Stimulated activated CD4-positive, alpha-beta T cell treated with anti-CD3 and anti-CD28 coated beads, Interleukin-2, amount 100 ng/mL, for 24 hours (primary cell): ENCODE measurements at regions not wholly inside any gene's neighbourhood (a gene's known extent, or its start where the extent isn't known, plus 50 kb on each side); places are given as distances from the start of the nearest gene placed in this dataset.
"Not testable (repeated sequence)": the region's sequence is repeated elsewhere in the genome, so short reads cannot be mapped to it uniquely, and the experiment has no call there.

Experiments used
- DNase-seq, 2 donors: peaks; one replicate each; pipeline ENCODE4 v3.0.0-alpha.2; 2020

DNA sequence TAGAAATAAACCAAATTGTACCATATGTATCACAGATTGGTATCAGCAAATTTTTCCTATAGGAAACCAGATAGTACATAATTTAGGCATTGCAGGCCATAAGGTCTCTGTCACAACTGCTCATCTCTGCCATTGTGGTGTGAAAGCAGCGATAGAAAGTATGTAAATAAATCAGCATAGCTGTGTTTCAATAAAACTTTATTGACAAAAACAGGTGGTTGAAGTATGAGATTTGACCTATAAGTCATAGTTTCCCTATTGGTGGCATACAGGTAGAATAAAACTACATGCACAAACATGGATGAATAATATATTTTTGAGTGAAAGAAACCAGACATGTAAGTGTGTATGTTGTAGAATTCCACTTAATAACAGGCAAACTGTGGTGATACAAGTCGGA lies 1454.9 kb downstream of the REEP3 start:
- no peak for DNase-seq

DNA sequence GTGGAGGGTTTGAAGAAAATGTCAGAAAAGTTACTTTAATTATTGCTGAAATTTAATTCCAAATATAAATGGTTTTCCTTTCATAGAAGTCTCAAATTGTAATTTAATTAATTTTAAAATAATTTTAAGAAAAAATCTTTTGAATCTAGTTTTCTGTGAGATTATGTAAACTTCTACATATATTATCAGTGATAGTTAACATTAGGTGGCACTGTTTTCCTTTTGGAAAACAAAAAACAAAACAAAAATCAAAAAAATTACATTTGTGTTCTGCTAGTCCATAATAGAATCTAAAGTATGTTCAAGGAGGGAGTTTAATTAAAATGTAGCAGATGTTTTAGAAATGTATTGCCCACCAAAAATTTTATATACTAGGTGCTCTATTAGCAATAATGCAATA lies 1456.7 kb downstream of the REEP3 start:
- no peak for DNase-seq

DNA sequence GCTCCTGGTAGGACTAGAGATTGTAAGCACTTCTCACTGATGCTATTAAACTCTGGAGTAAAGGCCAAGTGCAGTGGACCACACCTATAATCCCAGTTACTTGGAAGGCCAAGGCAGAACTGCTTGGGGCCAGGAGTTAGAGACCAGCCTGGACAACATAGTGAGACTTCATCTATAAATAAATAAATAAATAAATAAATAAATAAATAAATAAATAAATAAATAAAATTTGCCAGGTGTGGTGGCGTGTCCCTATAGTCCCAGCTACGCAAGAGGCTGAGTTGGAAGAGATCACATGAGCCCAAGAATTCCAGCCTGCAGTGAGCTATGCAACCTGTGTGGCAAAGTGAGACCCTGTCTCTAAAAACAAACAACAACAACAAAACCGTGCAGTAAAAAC lies 1475.7 kb downstream of the REEP3 start:
- DNase-seq: no peak

DNA sequence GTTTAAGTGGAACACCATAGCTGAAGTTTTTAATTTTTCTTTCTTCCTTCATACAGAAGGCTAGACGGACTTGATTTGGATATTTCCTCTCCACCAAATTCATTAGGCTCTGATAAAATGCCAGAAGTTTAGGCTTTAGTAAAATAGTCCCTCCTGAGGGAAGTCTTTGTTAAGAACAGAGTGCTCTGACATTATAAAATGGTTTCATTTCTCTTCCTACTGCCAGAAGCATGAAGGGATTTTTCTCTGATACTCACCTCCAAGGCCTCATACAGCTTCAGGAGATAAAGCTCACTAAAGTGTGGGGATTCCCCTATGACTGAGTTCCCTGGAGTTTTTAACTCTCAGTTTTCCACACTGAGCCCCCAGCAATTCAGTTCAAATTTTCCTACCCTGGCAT lies 1489.6 kb downstream of the REEP3 start:
- DNase-seq: no peak

DNA sequence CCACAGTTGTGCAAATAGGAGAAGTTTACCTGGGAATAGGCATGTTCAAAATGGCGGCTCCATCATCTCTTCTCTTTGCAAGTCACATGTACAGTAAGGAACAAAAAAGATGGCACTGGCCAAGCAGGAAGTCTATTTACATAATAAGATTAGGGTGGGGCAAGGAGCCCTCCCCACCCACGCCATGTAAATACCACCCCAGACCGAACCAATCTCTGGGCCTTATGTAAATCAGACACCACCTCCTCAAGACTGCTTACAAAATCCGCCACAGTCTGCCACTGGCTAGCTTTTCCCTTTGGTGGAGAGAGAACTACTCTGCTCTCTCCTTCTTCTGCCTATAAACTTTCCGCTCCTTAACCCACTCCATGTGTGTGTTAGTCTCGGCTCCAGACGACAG lies 1496.3 kb downstream of the REEP3 start:
- DNase-seq: no peak

DNA sequence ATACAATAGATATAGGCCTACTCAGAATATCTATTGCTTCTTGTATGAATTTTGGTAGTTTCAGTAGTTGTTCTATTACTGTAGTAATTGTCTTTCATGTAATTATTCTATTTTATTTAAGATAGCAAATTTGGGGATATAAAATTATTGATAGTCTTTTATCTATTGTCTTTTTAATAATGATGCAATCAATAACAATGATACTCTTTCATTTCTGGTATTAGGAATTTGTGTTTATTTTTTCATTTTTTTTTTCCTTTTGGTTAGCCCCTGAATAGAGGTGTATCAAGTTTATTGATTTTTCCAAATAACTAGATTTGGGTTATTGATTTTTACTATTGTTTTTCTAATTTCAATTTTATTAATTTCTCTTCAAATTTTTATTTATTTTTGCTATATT lies 1503.7 kb downstream of the REEP3 start:
- DNase-seq: no peak

DNA sequence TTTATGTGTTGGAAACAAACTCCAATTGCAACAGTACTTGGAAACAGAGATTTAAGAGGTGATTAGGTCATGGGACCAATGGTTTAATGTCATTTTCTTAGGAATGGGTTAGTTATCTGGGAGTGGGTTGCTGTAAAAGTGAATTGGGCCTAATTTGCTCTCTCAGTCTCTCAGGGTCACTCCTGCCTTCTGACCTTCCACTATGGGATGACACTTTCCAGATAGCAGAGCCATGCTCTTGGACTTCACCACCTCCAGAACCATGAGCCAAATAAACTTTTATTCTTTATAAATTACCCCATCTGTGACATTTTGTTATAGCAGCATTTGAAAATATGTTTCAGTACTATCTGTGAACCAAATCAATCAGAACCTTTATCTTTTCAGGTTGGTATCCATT lies 1509.1 kb downstream of the REEP3 start:
- no peak for DNase-seq

DNA sequence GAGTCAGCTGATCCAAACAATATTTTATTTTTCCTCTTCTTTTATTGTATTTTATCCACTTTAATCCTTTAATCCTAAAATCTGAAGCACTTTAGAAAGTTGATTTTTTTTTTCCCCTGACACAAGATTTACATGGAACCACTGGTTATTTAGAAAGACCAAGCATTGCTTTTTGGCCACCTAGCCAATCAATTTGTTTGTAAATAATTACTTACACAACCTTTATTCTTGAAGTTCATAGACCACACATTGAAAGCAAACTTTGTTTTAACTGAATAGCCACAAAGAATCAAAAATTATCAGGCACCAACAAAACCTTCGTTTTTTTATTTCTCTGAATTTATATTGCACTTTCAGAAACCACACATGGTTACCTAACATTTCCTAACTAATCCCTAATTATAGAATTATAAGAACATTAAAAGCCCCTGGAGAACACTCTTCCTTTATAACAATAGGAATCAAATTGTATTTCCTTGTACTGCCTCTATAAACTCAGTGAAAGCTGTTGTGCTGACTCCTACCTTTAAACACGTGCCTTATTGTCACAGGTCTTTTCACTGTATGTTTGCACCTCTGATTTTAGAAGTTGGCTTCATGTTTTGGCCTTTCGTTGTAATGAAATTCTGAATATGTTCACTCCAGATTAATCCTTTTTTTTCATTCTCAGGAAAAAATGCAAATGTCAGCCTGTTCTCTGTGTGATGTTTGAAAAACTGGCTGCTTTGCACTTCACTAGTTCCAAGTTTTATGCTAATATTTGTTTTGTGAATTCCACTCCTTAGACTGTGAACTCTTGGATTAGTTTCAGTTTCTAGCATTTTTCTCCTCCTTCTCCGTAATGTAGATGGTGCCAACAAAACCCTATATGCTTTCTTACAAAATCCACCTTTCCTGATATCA lies 1511.9 kb downstream of the REEP3 start:
- no peak for DNase-seq

DNA sequence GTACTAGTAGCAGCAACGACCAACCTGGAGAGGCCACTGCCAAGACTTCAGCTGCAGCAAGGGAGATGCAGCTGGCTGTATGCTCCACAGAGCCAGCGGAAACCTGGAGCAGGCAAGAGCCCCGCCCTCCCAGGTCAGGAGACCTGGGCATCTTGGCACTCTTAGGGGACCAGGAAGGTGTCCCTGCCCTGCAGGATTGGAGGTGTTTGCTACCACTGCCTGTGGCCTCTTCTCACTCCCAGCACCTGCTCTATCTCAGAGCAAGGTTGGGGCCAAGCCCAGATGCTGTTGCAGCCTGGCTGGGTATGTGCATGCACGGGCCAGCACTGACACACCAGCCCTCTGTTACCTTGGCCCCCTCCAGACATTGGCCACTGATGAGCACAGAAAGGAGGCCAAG lies 1512.8 kb downstream of the REEP3 start:
- DNase-seq: no peak

DNA sequence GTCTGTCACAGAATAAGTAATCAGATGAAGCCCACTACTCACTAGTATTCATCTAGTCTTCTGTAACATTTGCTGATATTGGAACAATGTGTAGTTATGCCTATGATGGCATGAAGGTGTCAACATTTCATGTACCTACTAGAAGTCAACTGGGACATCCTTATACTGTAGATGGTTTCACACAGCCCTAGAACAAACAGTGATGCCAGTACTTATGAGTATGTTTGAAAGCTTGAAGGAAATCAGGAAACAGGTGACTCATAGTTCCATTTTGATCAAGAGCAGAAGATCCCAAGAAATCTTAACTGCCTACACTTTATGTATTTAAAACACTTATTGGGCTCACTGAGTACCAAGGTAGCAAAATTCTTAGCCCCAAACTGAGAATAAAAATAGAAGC lies 1519.6 kb downstream of the REEP3 start:
- DNase-seq: no peak

DNA sequence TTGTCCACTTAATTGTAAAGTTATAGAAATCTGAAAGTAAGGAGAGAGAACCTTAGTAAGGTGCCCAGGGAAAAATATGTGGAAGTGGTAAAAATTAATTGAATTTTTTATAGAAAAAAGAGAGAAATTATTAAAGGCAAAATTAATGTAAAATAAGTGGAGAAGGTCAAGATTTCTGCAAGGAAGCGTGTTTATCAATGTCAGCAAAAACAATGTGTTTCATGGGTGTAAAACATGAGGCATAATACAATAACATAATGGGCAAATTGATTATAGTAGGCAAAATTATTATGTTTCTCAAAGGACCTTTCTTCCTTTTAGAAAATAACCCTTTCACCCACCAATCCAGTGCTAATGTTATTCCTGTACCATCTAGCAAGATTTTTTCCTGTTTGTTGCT lies 1520.1 kb downstream of the REEP3 start:
- no peak for DNase-seq

DNA sequence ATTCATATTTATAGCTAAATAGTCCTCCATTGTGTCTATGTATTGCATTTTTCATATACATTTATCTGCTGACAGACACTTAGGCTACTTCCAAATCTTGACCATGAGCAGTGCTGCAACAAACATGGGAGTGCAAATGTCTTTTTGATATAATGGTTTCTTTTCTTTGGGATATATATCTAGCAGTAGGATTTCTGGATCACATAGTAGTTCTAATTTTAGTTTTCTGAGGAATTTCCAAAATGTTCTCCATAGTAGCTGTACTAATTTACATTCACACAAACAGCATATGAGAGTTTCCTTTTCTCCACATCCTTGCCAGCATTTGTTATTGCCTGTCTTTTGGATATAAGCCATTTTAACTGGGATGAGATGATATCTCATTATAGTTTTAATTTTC lies 1521.3 kb downstream of the REEP3 start:
- no peak for DNase-seq

DNA sequence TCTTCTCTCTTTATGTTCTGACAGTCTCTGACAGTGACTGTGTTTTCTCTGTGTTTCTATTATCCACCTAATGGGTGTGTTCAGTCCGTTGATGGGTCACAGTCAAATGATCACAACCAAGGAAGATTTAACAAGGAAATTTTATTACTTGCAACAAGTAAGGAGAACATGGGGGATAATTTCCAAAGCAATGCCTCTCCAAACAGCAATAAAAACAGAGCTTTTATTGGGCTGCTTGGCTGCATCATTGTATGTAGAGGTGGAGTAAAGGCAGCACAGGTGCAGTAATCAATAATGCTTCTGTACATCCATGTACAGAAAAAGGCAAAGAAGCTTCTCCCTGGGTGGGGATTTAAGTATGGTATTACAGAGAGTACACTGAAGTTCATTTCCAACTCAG lies 1525.6 kb downstream of the REEP3 start:
- DNase-seq: no peak

DNA sequence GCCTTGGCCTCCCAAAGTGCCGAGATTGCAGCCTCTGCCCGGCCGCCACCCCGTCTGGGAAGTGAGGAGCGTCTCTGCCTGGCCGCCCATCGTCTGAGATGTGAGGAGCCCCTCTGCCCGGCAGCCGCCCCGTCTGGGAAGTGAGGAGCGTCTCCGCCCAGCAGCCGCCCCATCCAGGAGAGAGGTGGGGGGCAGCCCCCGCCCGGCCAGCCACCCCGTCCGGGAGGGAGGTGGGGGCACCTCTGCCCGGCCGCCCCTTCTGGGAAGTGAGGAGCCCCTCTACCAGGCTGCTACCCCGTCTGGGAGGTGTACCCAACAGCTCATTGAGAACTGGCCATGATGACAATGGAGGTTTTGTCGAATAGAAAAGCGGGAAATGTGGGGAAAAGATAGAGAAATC lies 1530.9 kb downstream of the REEP3 start:
- not testable (repeated sequence) for DNase-seq

DNA sequence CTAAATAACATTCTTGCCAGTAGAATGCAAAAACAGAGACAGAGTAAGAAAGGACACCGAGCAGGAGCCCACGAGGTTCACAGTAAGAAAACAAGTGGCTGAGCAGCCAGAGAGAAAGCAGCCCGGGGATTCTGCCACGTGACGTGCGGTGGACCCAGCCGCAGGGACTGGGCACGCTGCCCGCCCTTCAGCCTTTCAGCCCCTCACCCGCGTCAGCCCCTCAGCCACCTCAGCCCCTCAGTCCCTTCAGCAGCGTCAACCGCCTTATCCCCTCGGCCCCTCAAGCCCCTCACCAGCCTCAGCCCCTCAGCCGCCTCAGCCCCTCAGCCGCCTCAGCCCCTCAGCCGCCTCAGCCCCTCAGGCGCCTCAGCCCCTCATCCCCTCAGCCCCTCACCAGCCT lies 1532.2 kb downstream of the REEP3 start:
- not testable (repeated sequence) for DNase-seq

DNA sequence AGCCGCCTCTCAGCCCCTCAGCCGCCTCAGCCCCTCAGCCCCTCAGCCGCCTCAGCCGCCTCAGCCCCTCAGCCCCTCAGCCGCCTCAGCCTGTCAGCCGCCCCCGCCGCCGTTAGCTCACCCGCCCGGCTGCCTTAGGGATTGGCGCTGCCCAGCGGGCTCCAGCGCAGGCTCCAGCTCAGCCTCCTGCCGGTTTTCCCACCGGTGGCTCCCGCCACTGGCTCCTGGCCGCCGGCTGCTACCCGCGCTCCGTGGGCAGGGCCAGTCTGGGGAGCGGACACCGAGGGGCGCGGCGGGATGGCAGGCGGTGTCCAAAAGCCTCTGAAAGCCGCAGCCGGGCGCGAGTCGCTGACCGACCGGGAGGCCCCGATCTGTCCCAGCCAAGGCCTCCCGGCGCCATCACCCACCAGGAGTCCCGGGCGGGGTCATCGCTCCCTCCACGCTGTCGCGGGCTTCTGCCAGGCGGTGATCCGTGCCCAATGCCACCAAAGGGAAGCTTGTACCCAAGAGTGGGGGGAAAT lies 1532.7 kb downstream of the REEP3 start:
- not testable (repeated sequence) for DNase-seq

DNA sequence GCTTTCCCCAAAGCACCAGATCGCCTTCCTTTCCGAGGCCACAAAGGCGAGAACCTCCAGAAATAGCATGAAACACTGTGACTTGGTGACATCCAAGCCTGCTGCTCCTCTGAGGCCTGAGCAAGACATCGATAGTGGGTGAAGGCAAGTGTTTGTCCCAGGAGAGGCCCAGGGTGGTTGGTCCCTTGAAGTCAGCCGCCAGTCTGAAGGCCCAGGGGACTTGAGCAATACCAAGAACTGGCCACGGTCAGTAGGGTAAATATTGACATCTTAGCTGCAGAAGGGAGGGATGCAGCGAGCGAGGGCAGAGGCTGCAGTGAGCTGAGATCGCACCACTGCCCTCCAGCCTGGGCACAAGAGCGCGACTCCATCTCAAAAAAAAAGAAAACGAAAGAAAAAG lies 1533.5 kb downstream of the REEP3 start:
- not testable (repeated sequence) for DNase-seq

DNA sequence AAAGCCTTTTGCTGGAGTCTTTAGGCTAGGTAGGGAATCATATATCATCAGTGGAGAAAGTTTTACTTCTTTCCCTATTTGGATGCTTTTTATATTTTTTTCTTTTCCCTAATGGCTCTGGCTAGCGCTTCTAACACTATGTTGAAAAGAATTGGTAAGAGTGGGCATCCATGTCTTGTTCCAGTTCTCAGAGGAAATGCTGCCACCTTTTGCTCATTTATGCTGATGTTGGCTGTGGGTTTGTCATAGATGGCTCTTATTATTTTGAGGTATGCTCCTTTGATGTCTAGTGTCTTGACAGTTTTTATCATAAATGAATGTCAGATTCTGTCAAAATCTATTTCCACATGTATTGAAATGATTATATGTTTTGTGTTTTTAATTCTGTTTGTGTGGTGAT lies 1544.1 kb downstream of the REEP3 start:
- no peak for DNase-seq

DNA sequence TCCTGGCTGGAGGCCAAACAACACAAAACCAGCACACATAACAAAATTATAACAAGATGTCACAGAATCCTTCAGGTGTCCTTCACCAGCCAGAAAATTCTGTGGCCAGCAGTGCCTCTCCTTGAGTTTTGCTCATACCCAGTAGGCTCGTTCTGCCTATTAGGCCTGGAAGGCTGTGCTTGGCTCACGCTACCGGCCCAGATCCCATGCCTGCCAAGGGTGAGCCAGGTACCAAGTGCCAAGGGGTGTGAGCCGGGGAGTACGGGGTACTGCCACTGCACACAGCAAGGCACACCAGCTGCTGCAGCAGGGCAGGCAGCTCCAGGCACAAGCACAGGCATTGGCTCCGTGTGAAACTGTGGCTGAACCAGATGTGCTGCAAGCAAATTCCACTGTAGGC lies 1562.0 kb downstream of the REEP3 start:
- no peak for DNase-seq

DNA sequence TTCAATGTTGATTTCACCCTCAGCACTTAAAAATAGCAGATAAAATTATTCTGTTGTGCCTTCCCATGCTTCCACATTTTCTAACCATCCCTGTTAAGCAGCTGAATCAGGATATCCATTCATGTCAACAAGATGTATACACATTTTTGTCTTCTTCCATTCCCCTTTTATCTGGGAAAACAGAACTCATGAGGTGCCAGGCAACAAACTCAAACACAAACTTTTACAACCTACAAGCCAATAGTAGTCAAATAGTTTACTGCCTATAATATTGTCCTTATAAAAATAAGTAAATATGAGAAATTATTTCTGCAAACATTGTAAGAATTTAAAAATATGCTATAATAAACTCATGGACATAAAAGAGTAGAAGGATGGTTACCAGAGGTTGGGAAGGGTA lies 1569.8 kb downstream of the REEP3 start:
- no peak for DNase-seq

DNA sequence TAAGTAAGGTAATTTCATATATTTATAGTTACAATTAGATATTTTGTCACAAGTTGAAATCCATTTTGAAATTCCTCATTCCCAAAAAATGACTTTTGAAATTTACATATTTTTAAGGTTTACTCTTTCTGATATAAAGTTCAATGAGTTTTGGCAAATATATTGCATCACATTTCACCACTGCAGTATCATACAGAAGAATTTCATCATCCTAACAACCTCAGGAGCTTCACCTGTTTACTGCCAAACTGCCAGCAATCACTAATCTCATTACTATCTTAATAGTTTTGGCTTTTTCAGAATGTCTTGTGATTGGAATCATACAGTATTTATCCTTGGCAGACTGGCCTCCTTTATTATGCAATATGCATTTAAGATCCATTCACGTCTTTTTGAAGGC lies 1578.9 kb downstream of the REEP3 start:
- no peak for DNase-seq

DNA sequence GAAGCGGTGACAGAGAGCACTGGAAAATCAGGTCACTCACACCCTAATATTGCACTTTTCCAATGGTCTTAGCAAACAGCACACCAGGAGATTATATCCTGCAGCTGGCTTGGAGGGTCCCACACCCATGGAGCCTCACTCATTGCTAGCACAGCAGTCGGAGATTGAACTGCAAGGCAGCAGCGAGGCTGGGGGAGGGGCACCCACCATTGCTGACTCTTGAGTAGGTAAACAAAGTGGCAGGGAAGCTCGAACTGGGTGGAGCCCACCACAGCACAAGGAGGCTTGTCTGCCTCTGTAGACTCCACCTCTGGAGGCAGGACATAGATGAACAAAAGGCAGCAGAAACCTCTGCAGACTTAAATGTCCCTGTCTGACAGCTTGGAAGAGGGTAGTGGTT lies 1579.7 kb downstream of the REEP3 start:
- DNase-seq: not testable (repeated sequence)

DNA sequence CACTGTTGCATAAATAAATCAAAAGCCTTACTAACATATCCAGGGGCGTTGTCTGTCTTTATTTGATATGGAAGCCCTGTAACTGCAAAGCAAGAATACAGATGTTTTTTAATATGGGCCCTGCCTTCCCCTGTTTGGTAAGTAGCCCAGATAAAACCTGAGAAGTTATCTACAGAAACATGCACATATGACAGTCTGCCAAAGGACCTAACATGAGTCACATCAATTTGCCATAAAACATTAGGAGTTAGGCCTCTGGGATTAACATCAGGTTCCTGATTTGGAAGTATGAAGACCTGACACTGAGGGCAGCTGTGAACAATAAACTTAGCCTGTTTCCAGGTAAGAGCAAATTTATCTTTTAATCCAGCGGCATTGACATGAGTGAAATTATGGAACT lies 1588.8 kb downstream of the REEP3 start:
- no peak for DNase-seq

DNA sequence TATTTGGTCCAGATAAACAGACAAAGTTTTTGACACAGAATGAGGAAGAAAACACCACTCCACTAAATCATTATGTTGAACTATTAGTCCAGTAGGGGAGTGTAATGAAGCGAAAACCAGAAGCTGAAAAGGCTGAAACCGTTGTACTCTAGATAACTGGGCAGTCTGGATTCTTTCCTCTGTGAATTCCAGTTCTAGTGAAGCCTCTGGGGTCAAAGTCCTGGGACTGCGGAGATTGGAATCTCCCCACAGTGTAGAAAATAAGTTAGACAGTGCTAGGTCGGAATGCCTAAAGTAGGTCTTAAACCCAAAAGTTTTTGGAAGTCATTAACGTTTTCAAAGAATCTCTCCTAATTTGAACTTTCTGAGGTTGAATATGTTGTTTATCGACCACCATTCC lies 1589.9 kb downstream of the REEP3 start:
- not testable (repeated sequence) for DNase-seq

DNA sequence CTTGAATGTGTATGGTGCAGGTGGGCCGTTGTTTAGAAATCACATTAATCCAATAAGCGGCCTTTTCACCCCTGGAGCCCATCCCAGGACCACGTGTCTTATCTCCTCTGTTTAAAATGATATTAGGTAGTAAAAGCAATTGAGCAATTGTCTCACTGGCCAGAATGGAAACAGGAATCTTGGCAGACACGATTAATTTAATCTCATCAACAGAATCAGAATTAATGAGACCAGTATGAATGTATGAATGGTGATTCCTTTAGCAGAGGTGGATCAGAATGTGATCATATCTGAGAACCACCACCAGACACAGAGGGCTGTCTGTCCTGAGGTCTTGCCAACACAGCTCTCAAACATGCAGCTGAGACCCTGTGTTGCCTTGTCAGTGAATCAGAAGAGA lies 1591.4 kb downstream of the REEP3 start:
- DNase-seq: no peak
